Activated T-cell treated with anti-CD3 and anti-CD28 coated beads, Interleukin-2, amount 50 U/mL, for 72 hours (primary cell): ENCODE measurements at regions not wholly inside any gene's neighbourhood (a gene's known extent, or its start where the extent isn't known, plus 50 kb on each side); places are given as distances from the start of the nearest gene placed in this dataset.
"Not testable (repeated sequence)": the region's sequence is repeated elsewhere in the genome, so short reads cannot be mapped to it uniquely, and the experiment has no call there.

Experiments
- ATAC-seq, 2 donors: fragments of 150-1000 bp; cut with Tn5 transposase; replicated peaks in 1 of 2; 2 replicates each; pipeline ENCODE4 v1.10.0; 2021; ENCODE audit warnings: moderate library complexity in 2 of 2, mild to moderate bottlenecking in 1 of 2
- DNase-seq, 2 donors: peaks; one replicate each; pipeline ENCODE4 v3.0.0; 2021 to 2022; ENCODE audit warnings: mixed read lengths in 1 of 2
- H3K27ac Mint-ChIP-seq: one replicate; pipeline ENCODE4 v1.8.0; 2022; ENCODE audit warnings: mild to moderate bottlenecking, moderate library complexity, mixed read lengths
- H3K27me3 Mint-ChIP-seq: one replicate; pipeline ENCODE4 v1.8.0; 2022; ENCODE audit warnings: low read depth, mixed read lengths
- H3K36me3 Mint-ChIP-seq, 2 donors: one replicate each; pipeline ENCODE4 v1.8.0; 2022; ENCODE audit warnings: mixed read lengths in 2 of 2, mild to moderate bottlenecking in 1 of 2; ENCODE audit not compliant: insufficient read depth in 2 of 2
- H3K4me1 Mint-ChIP-seq: one replicate; pipeline ENCODE4 v1.8.0; 2022; ENCODE audit warnings: low read depth, mixed read lengths
- H3K4me3 Mint-ChIP-seq, 2 donors: one replicate each; pipeline ENCODE4 v1.8.0; 2022; ENCODE audit warnings: mild to moderate bottlenecking in 2 of 2, mixed read lengths in 2 of 2, moderate library complexity in 2 of 2
- H3K9me3 Mint-ChIP-seq, 2 donors: one replicate each; pipeline ENCODE4 v1.8.0; 2022; ENCODE audit warnings: mixed read lengths in 2 of 2

- no peak for ATAC-seq
- peaks cover 0 to 6% of the 10 kb centered on the region in 2 donors for H3K9me3 Mint-ChIP-seq
- no peak overlapping the region for H3K27ac Mint-ChIP-seq
These were observed 589.7 kb upstream of the AMELY start for GRCh38 chrY:7501236-7501635.

GRCh38 chrY:7496001-7496400, 584.4 kb upstream of the AMELY start:
- Mint-ChIP-seq H3K4me1 (no peaks in the 10 kb centered on the region), H3K27ac (no peak overlapping the region), H3K27me3 (no peaks in the 10 kb centered on the region), H3K36me3 (no peaks in the 10 kb centered on the region), H3K9me3 (no peaks in the 10 kb centered on the region), H3K4me3 (no peak overlapping the region)
- ATAC-seq (no peak), DNase-seq (no peak)

More at GRCh38 chrY:7501236-7501635, 589.7 kb upstream of the AMELY start:
- Mint-ChIP-seq H3K36me3 (peaks cover 0 to 7% of the 10 kb centered on the region in 2 donors), H3K27me3 (no peaks in the 10 kb centered on the region), H3K4me1 (no peaks in the 10 kb centered on the region), H3K4me3 (no peak overlapping the region)
- DNase-seq: no peak

GRCh38 chrY:7484455-7485285, 573.1 kb upstream of the AMELY start:
- not testable (repeated sequence) for H3K27me3 Mint-ChIP-seq, H3K36me3 Mint-ChIP-seq, H3K4me1 Mint-ChIP-seq, DNase-seq, H3K9me3 Mint-ChIP-seq, H3K4me3 Mint-ChIP-seq, ATAC-seq, H3K27ac Mint-ChIP-seq

GRCh38 chrY:7471976-7472375, 560.4 kb upstream of the AMELY start:
- H3K9me3 Mint-ChIP-seq: peaks cover 0 to 8% of the 10 kb centered on the region in 2 donors
- H3K27ac Mint-ChIP-seq: no peak overlapping the region
- no peaks in the 10 kb centered on the region for H3K27me3 Mint-ChIP-seq
- DNase-seq (no peak), ATAC-seq (no peak)
- H3K4me1 Mint-ChIP-seq: no peaks in the 10 kb centered on the region
- H3K4me3 Mint-ChIP-seq: no peak overlapping the region
- peaks cover 0 to 15% of the 10 kb centered on the region in 2 donors for H3K36me3 Mint-ChIP-seq

- H3K27ac Mint-ChIP-seq: no peak overlapping the region
- peaks cover 0 to 5% of the 10 kb centered on the region in 2 donors for H3K9me3 Mint-ChIP-seq
- no peak overlapping the region for H3K4me3 Mint-ChIP-seq
- DNase-seq (no peak), ATAC-seq (no peak)
- peaks cover 0 to 6% of the 10 kb centered on the region in 2 donors for H3K36me3 Mint-ChIP-seq
- H3K27me3 Mint-ChIP-seq: no peaks in the 10 kb centered on the region
- H3K4me1 Mint-ChIP-seq: no peaks in the 10 kb centered on the region
These were observed 558.5 kb upstream of the AMELY start for GRCh38 chrY:7470037-7470436.

GRCh38 chrY:7468951-7469745, 557.6 kb upstream of the AMELY start:
- H3K27me3 Mint-ChIP-seq: no peaks in the 10 kb centered on the region
- no peak for DNase-seq
- ATAC-seq: peak in 1 of 2 donors; percentile 53
- H3K36me3 Mint-ChIP-seq: peaks cover 0 to 2% of the 10 kb centered on the region in 2 donors
- H3K4me1 Mint-ChIP-seq: no peaks in the 10 kb centered on the region
- peak overlapping the region; percentile 98 for H3K27ac Mint-ChIP-seq
- peaks cover 0 to 2% of the 10 kb centered on the region in 2 donors for H3K9me3 Mint-ChIP-seq
- peak overlapping the region in 1 of 2 donors; percentile 85 for H3K4me3 Mint-ChIP-seq

GRCh38 chrY:7467796-7468520, 556.4 kb upstream of the AMELY start:
- ATAC-seq (no peak), DNase-seq (no peak)
- Mint-ChIP-seq H3K27ac (peak overlapping the region; percentile 98), H3K4me3 (peak overlapping the region in 1 of 2 donors; percentile 85), H3K27me3 (no peaks in the 10 kb centered on the region), H3K36me3 (peaks cover 0 to 2% of the 10 kb centered on the region in 2 donors), H3K4me1 (no peaks in the 10 kb centered on the region), H3K9me3 (peaks cover 0 to 2% of the 10 kb centered on the region in 2 donors)

GRCh38 chrY:7465185-7465621, 553.7 kb upstream of the AMELY start:
- H3K4me1 Mint-ChIP-seq: no peaks in the 10 kb centered on the region
- peak overlapping the region in 1 of 2 donors; percentile 36 for H3K4me3 Mint-ChIP-seq
- no peaks in the 10 kb centered on the region for H3K27me3 Mint-ChIP-seq
- DNase-seq: peak in 1 of 2 donors; percentile 24
- H3K27ac Mint-ChIP-seq: peak overlapping the region; percentile 17
- H3K9me3 Mint-ChIP-seq: peaks cover 0 to 3% of the 10 kb centered on the region in 2 donors
- peaks cover 0 to 2% of the 10 kb centered on the region in 2 donors for H3K36me3 Mint-ChIP-seq
- peak in 1 of 2 donors; percentile 89 for ATAC-seq

GRCh38 chrY:7464742-7465141, 553.2 kb upstream of the AMELY start:
- Mint-ChIP-seq H3K4me1 (no peaks in the 10 kb centered on the region), H3K27ac (peak overlapping the region; percentile 17), H3K27me3 (no peaks in the 10 kb centered on the region), H3K36me3 (peaks cover 0 to 4% of the 10 kb centered on the region in 2 donors), H3K4me3 (peak overlapping the region in 1 of 2 donors; percentile 36), H3K9me3 (peaks cover 0 to 6% of the 10 kb centered on the region in 2 donors)
- DNase-seq: no peak
- ATAC-seq: peak in 1 of 2 donors; percentile 51

GRCh38 chrY:7463711-7464110, 552.2 kb upstream of the AMELY start:
- no peak overlapping the region for H3K27ac Mint-ChIP-seq
- peaks cover 0 to 8% of the 10 kb centered on the region in 2 donors for H3K9me3 Mint-ChIP-seq
- H3K36me3 Mint-ChIP-seq: peaks cover 0 to 6% of the 10 kb centered on the region in 2 donors
- DNase-seq: no peak
- H3K4me3 Mint-ChIP-seq: peak overlapping the region in 1 of 2 donors; percentile 27
- H3K27me3 Mint-ChIP-seq: no peaks in the 10 kb centered on the region
- no peaks in the 10 kb centered on the region for H3K4me1 Mint-ChIP-seq
- no peak for ATAC-seq

- DNase-seq: no peak
- no peak overlapping the region for H3K27ac Mint-ChIP-seq
These were observed 551.6 kb upstream of the AMELY start for GRCh38 chrY:7463196-7463595.

GRCh38 chrY:7462657-7463056, 551.1 kb upstream of the AMELY start:
- no peaks in the 10 kb centered on the region for H3K4me1 Mint-ChIP-seq
- no peak overlapping the region for H3K4me3 Mint-ChIP-seq
- H3K27ac Mint-ChIP-seq: no peak overlapping the region
- H3K36me3 Mint-ChIP-seq: peaks cover 0 to 4% of the 10 kb centered on the region in 2 donors
- no peak for ATAC-seq
- no peaks in the 10 kb centered on the region for H3K27me3 Mint-ChIP-seq
- no peak for DNase-seq
- peaks cover 0 to 6% of the 10 kb centered on the region in 2 donors for H3K9me3 Mint-ChIP-seq

More at GRCh38 chrY:7463196-7463595, 551.6 kb upstream of the AMELY start:
- ATAC-seq: no peak
- no peak overlapping the region for H3K4me3 Mint-ChIP-seq
- H3K4me1 Mint-ChIP-seq: no peaks in the 10 kb centered on the region
- peaks cover 0 to 7% of the 10 kb centered on the region in 2 donors for H3K9me3 Mint-ChIP-seq
- H3K36me3 Mint-ChIP-seq: peaks cover 0 to 4% of the 10 kb centered on the region in 2 donors
- H3K27me3 Mint-ChIP-seq: no peaks in the 10 kb centered on the region
